Ishikawa (cell line): ENCODE measurements at regions not wholly inside any gene's neighbourhood (a gene's known extent, or its start where the extent isn't known, plus 50 kb on each side); places are given as distances from the start of the nearest gene placed in this dataset.

ENCODE experiments used
- CEBPB ChIP-seq: IDR thresholded peaks from 2 replicates; pipeline ENCODE4 v1.6.1; 2012
- CREB1 ChIP-seq: IDR thresholded peaks from 2 replicates; pipeline ENCODE4 v1.6.1; 2012; ENCODE audit warnings: low read depth
- EGR1 ChIP-seq: IDR thresholded peaks from 2 replicates; pipeline ENCODE4 v1.6.1; 2012
- EP300 ChIP-seq: IDR thresholded peaks from 2 replicates; pipeline ENCODE4 v1.6.1; 2012; ENCODE audit warnings: borderline replicate concordance
- FOXM1 ChIP-seq: IDR thresholded peaks from 2 replicates; pipeline ENCODE4 v1.6.1; 2012; ENCODE audit warnings: low read depth, borderline replicate concordance
- MAX ChIP-seq: IDR thresholded peaks from 2 replicates; pipeline ENCODE4 v1.6.1; 2012
- NFIC ChIP-seq: IDR thresholded peaks from 2 replicates; pipeline ENCODE4 v1.6.1; 2012
- RAD21 ChIP-seq: IDR thresholded peaks from 2 replicates; pipeline ENCODE4 v1.6.1; 2012; ENCODE audit warnings: low read depth
- REST ChIP-seq: IDR thresholded peaks from 2 replicates; pipeline ENCODE4 v1.6.1; 2012; ENCODE audit warnings: low read depth, mild to moderate bottlenecking
- TAF1 ChIP-seq: IDR thresholded peaks from 2 replicates; pipeline ENCODE4 v1.6.1; 2012; ENCODE audit warnings: low read depth, mild to moderate bottlenecking
- TCF12 ChIP-seq: IDR thresholded peaks from 2 replicates; pipeline ENCODE4 v1.6.1; 2012; ENCODE audit warnings: low read depth
- TEAD4 ChIP-seq: IDR thresholded peaks from 2 replicates; pipeline ENCODE4 v1.6.1; 2012
- USF1 ChIP-seq: IDR thresholded peaks from 2 replicates; pipeline ENCODE4 v1.6.1; 2012
- YY1 ChIP-seq: IDR thresholded peaks from 2 replicates; pipeline ENCODE4 v1.6.1; 2012; ENCODE audit warnings: low read depth
- ZBTB7A ChIP-seq: IDR thresholded peaks from 2 replicates; pipeline ENCODE4 v1.6.1; 2012; ENCODE audit warnings: low read depth

- TF ChIP-seq EGR1 (no peak), EP300 (no peak), TEAD4 (no peak)
These were observed 132.3 kb upstream of the MCTP2 start for GRCh38 chr15:94098921-94099573.

GRCh38 chr15:94097552-94097951 lies 133.8 kb upstream of the MCTP2 start:
- TF ChIP-seq MAX = no peak
- no peak for TF ChIP-seq TEAD4
- no peak for TF ChIP-seq USF1
- no peak for TF ChIP-seq EP300
- TF ChIP-seq CEBPB = no peak
- no peak for TF ChIP-seq RAD21
- no peak for TF ChIP-seq REST
- TF ChIP-seq EGR1 = no peak
- no peak for TF ChIP-seq FOXM1
- no peak for TF ChIP-seq YY1
- no peak for TF ChIP-seq NFIC
- no peak for TF ChIP-seq ZBTB7A
- TF ChIP-seq TAF1 = no peak
- no peak for TF ChIP-seq TCF12
- no peak for TF ChIP-seq CREB1

- no peak for TF ChIP-seq MAX
- TF ChIP-seq NFIC = no peak
- no peak for TF ChIP-seq CREB1
- TF ChIP-seq EGR1 = no peak
- TF ChIP-seq REST = no peak
- TF ChIP-seq FOXM1 = no peak
- TF ChIP-seq EP300 = no peak
- TF ChIP-seq RAD21 = no peak
- no peak for TF ChIP-seq TEAD4
- TF ChIP-seq YY1 = no peak
- no peak for TF ChIP-seq TCF12
- TF ChIP-seq TAF1 = no peak
- TF ChIP-seq ZBTB7A = no peak
- no peak for TF ChIP-seq USF1
- no peak for TF ChIP-seq CEBPB
These were observed 137.1 kb upstream of the MCTP2 start for GRCh38 chr15:94094310-94094709.

- TF ChIP-seq USF1 (no peak), ZBTB7A (no peak), EP300 (no peak), CEBPB (no peak), EGR1 (no peak), CREB1 (no peak), FOXM1 (no peak), MAX (no peak), TAF1 (no peak), TEAD4 (no peak), YY1 (no peak), RAD21 (no peak), TCF12 (no peak), NFIC (no peak)
These were observed 145.0 kb upstream of the MCTP2 start for GRCh38 chr15:94086341-94086740.

GRCh38 chr15:94083467-94084052 lies 147.8 kb upstream of the MCTP2 start:
- no peak for TF ChIP-seq EGR1
- no peak for TF ChIP-seq REST
- TF ChIP-seq NFIC = no peak
- TF ChIP-seq MAX = no peak
- no peak for TF ChIP-seq RAD21
- no peak for TF ChIP-seq CEBPB
- no peak for TF ChIP-seq EP300
- no peak for TF ChIP-seq ZBTB7A
- TF ChIP-seq CREB1 = no peak
- TF ChIP-seq YY1 = no peak
- TF ChIP-seq FOXM1 = no peak
- TF ChIP-seq TEAD4 = no peak
- TF ChIP-seq TCF12 = no peak
- no peak for TF ChIP-seq USF1
- TF ChIP-seq TAF1 = no peak
